ENCODE measurements at regions not wholly inside any gene's neighbourhood (a gene's known extent, or its start where the extent isn't known, plus 50 kb on each side); places are given as distances from the start of the nearest gene placed in this dataset.

DNA sequence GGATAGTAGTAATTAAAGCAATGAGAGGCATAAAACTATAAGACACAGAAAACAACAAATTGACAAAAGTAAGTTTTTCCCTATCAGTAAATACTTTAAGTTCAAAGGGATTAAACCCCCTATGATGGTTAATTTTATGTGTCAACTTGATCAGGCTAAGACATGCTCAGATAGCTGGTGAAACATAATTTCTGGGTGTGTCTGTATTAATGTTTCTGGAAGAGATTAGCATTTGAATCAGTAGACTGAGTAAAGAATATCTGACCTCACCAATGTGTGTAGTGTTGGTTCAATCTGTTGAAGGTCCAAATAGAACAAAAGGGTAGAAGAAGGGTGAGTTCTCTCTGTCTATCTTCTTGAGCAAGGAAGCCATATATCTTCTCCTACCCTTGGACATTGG lies 283.3 kb upstream of the GRM7 start:
- no peak for TF ChIP-seq RARB (CRISPR knock-in tag; IDR thresholded peaks at IDR 0.05)
- TF ChIP-seq OSR1 (CRISPR knock-in tag; IDR thresholded peaks at IDR 0.05): no peak
- TF ChIP-seq CSDC2 (CRISPR knock-in tag; IDR thresholded peaks at IDR 0.05): no peak
- no peak for TF ChIP-seq ZNF70 (CRISPR knock-in tag; IDR thresholded peaks at IDR 0.05)
- no peak for TF ChIP-seq ZFP3 (CRISPR knock-in tag; IDR thresholded peaks at IDR 0.05)
- TF ChIP-seq ARNTL (CRISPR knock-in tag; IDR thresholded peaks at IDR 0.05; ENCODE audit: borderline replicate concordance, low read depth): no peak
- TF ChIP-seq, protein P1, sequence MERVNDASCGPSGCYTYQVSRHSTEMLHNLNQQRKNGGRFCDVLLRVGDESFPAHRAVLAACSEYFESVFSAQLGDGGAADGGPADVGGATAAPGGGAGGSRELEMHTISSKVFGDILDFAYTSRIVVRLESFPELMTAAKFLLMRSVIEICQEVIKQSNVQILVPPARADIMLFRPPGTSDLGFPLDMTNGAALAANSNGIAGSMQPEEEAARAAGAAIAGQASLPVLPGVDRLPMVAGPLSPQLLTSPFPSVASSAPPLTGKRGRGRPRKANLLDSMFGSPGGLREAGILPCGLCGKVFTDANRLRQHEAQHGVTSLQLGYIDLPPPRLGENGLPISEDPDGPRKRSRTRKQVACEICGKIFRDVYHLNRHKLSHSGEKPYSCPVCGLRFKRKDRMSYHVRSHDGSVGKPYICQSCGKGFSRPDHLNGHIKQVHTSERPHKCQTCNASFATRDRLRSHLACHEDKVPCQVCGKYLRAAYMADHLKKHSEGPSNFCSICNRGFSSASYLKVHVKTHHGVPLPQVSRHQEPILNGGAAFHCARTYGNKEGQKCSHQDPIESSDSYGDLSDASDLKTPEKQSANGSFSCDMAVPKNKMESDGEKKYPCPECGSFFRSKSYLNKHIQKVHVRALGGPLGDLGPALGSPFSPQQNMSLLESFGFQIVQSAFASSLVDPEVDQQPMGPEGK (CRISPR knock-in tag; IDR thresholded peaks at IDR 0.05; ENCODE audit: borderline replicate concordance): no peak
- TF ChIP-seq PPARA (CRISPR knock-in tag; IDR thresholded peaks at IDR 0.05; ENCODE audit: borderline replicate concordance): no peak
- TF ChIP-seq, protein P2, sequence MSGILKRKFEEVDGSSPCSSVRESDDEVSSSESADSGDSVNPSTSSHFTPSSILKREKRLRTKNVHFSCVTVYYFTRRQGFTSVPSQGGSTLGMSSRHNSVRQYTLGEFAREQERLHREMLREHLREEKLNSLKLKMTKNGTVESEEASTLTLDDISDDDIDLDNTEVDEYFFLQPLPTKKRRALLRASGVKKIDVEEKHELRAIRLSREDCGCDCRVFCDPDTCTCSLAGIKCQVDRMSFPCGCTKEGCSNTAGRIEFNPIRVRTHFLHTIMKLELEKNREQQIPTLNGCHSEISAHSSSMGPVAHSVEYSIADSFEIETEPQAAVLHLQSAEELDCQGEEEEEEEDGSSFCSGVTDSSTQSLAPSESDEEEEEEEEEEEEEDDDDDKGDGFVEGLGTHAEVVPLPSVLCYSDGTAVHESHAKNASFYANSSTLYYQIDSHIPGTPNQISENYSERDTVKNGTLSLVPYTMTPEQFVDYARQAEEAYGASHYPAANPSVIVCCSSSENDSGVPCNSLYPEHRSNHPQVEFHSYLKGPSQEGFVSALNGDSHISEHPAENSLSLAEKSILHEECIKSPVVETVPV (CRISPR knock-in tag; IDR thresholded peaks at IDR 0.05): no peak
- TF ChIP-seq ZNF8 (CRISPR knock-in tag; IDR thresholded peaks at IDR 0.05): no peak
- no peak for TF ChIP-seq ZFP30 (CRISPR knock-in tag; IDR thresholded peaks at IDR 0.05)
- TF ChIP-seq TOX (CRISPR knock-in tag; IDR thresholded peaks at IDR 0.05; ENCODE audit: borderline replicate concordance): no peak
- TF ChIP-seq POU6F1 (CRISPR knock-in tag; IDR thresholded peaks at IDR 0.05; ENCODE audit: borderline replicate concordance, low read depth): no peak
- TF ChIP-seq GLIS3 (CRISPR knock-in tag; IDR thresholded peaks at IDR 0.05): no peak
- no peak for ATAC-seq

GRCh38 chr3:6578526-6578925 lies 282.4 kb upstream of the GRM7 start:
- TF ChIP-seq CREB5 (CRISPR knock-in tag; IDR thresholded peaks at IDR 0.05; ENCODE audit: low read depth): no peak
- TF ChIP-seq GLIS3 (CRISPR knock-in tag; IDR thresholded peaks at IDR 0.05): no peak
- no peak for TF ChIP-seq ZFP30 (CRISPR knock-in tag; IDR thresholded peaks at IDR 0.05)
- TF ChIP-seq ZNF8 (CRISPR knock-in tag; IDR thresholded peaks at IDR 0.05): no peak
- TF ChIP-seq ZNF70 (CRISPR knock-in tag; IDR thresholded peaks at IDR 0.05): no peak
- no peak for TF ChIP-seq TCF4 (CRISPR knock-in tag; IDR thresholded peaks at IDR 0.05; ENCODE audit: borderline replicate concordance)
- TF ChIP-seq BACH2 (CRISPR knock-in tag; IDR thresholded peaks at IDR 0.05; ENCODE audit: borderline replicate concordance): no peak
- TF ChIP-seq, protein P2 (CRISPR knock-in tag; IDR thresholded peaks at IDR 0.05): no peak
- no peak for TF ChIP-seq POU6F1 (CRISPR knock-in tag; IDR thresholded peaks at IDR 0.05; ENCODE audit: borderline replicate concordance, low read depth)
- TF ChIP-seq, protein P3, sequence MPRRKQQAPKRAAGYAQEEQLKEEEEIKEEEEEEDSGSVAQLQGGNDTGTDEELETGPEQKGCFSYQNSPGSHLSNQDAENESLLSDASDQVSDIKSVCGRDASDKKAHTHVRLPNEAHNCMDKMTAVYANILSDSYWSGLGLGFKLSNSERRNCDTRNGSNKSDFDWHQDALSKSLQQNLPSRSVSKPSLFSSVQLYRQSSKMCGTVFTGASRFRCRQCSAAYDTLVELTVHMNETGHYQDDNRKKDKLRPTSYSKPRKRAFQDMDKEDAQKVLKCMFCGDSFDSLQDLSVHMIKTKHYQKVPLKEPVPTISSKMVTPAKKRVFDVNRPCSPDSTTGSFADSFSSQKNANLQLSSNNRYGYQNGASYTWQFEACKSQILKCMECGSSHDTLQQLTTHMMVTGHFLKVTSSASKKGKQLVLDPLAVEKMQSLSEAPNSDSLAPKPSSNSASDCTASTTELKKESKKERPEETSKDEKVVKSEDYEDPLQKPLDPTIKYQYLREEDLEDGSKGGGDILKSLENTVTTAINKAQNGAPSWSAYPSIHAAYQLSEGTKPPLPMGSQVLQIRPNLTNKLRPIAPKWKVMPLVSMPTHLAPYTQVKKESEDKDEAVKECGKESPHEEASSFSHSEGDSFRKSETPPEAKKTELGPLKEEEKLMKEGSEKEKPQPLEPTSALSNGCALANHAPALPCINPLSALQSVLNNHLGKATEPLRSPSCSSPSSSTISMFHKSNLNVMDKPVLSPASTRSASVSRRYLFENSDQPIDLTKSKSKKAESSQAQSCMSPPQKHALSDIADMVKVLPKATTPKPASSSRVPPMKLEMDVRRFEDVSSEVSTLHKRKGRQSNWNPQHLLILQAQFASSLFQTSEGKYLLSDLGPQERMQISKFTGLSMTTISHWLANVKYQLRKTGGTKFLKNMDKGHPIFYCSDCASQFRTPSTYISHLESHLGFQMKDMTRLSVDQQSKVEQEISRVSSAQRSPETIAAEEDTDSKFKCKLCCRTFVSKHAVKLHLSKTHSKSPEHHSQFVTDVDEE (CRISPR knock-in tag; IDR thresholded peaks at IDR 0.05): no peak
- no peak for TF ChIP-seq ZC3H10 (CRISPR knock-in tag; IDR thresholded peaks at IDR 0.05)
- no peak for TF ChIP-seq CSDC2 (CRISPR knock-in tag; IDR thresholded peaks at IDR 0.05)
- TF ChIP-seq TOX (CRISPR knock-in tag; IDR thresholded peaks at IDR 0.05; ENCODE audit: borderline replicate concordance): no peak
- no peak for TF ChIP-seq ARNTL (CRISPR knock-in tag; IDR thresholded peaks at IDR 0.05; ENCODE audit: borderline replicate concordance, low read depth)
- no peak for TF ChIP-seq OSR1 (CRISPR knock-in tag; IDR thresholded peaks at IDR 0.05)
- no peak for TF ChIP-seq ESRRG (CRISPR knock-in tag; IDR thresholded peaks at IDR 0.05)
- no peak for TF ChIP-seq ISL1 (CRISPR knock-in tag; IDR thresholded peaks at IDR 0.05)
- TF ChIP-seq ZNF565 (CRISPR knock-in tag; conservative IDR thresholded peaks at IDR 0.05; ENCODE audit: low read depth): no peak
- TF ChIP-seq, protein P1 (CRISPR knock-in tag; IDR thresholded peaks at IDR 0.05; ENCODE audit: borderline replicate concordance): no peak
- TF ChIP-seq PPARA (CRISPR knock-in tag; IDR thresholded peaks at IDR 0.05; ENCODE audit: borderline replicate concordance): no peak
- ATAC-seq: no peak
